Fibroblast of pulmonary artery (primary cell): ENCODE measurements at regions not wholly inside any gene's neighbourhood (a gene's known extent, or its start where the extent isn't known, plus 50 kb on each side); places are given as distances from the start of the nearest gene placed in this dataset.

Experiments
- DNase-seq: peaks from one replicate; pipeline ENCODE4 v3.0.0-alpha.2; 2010; ENCODE audit warnings: low read depth
- H3K4me3 ChIP-seq: replicated peaks from 2 replicates; pipeline ENCODE4 v1.5.1; 2011; ENCODE audit warnings: low read depth, mild to moderate bottlenecking, control low read depth, low read length, moderate library complexity
- TF ChIP-seq, protein P1 (sequence below): IDR thresholded peaks from 2 replicates; pipeline ENCODE4 v1.5.1; 2011; ENCODE audit warnings: mild to moderate bottlenecking, control low read depth, low read length, inconsistent platforms; ENCODE audit errors: missing control alignments

DNA sequence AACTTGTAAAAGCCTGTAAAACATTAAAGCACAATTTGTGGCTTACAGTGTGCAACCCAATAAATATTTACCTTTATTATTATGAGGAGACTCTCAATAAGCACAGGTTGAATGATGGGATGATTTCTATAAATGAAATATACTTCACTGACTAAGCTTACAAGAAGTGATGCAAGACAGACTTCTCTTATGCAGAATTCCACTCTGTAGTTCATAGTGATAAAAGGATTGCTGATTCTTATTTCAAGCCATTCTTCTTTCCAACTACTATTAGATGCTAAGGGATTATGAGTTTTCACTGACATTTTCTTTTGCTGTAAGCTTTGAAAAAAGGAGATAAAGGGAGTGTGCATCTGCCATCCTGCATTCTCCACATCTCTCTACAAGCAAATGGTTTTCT lies 149.0 kb upstream of the ARG1 start:
- TF ChIP-seq, protein P1, sequence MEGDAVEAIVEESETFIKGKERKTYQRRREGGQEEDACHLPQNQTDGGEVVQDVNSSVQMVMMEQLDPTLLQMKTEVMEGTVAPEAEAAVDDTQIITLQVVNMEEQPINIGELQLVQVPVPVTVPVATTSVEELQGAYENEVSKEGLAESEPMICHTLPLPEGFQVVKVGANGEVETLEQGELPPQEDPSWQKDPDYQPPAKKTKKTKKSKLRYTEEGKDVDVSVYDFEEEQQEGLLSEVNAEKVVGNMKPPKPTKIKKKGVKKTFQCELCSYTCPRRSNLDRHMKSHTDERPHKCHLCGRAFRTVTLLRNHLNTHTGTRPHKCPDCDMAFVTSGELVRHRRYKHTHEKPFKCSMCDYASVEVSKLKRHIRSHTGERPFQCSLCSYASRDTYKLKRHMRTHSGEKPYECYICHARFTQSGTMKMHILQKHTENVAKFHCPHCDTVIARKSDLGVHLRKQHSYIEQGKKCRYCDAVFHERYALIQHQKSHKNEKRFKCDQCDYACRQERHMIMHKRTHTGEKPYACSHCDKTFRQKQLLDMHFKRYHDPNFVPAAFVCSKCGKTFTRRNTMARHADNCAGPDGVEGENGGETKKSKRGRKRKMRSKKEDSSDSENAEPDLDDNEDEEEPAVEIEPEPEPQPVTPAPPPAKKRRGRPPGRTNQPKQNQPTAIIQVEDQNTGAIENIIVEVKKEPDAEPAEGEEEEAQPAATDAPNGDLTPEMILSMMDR, result no peak
- H3K4me3 ChIP-seq, result no peak overlapping the region
- no peak for DNase-seq

DNA sequence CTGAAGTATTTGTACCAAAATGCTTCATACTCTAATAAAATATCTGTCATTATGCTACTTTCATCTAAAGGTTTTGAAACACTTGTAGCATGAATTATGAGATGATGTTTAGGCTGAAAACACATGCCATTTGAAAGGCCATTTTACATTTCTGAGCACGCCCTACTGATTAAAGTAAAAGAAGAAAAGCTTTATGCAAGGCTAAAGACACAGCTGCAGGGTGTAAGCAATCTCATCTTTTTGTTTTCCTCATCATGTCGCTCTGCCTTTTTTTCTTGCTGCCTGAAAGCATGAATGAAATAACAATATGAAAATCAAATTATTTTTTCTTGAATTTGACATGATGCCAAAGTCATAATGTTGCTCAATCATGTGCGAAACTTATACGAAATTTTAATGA lies 148.6 kb upstream of the ARG1 start:
- no peak for DNase-seq
- H3K4me3 ChIP-seq, result no peak overlapping the region
- TF ChIP-seq, protein P1, result no peak

DNA sequence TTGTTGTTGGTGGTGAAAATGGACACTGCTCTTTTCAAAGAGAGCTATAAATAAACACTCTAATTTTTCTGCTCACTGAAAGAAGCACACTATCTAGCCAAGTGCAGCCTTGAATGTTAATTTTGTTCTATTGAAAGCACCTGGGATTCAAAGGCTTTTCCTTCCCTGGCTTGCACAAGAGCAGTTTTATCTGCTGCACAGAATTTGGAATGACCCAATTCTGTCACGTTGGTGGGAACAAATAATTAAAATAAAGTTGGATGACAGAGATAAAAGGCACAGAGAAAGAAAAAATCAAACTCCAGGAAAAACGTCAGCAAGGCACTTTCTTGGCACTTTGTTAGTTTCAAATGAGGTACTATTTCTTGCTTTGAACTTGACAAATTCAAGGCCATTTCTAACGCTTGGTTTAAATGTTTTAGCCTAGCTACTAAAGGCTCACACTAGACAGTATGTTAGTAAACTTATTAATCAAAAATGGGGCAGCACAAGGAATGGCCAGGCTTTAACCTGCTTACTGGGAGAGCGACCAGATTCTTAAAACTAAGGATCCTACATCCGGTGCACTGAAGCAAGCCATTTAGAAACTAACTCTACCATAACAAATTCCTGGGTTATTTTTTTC lies 145.5 kb upstream of the ARG1 start:
- H3K4me3 ChIP-seq, result no peak overlapping the region
- DNase-seq, result no peak
- TF ChIP-seq, protein P1, result no peak

DNA sequence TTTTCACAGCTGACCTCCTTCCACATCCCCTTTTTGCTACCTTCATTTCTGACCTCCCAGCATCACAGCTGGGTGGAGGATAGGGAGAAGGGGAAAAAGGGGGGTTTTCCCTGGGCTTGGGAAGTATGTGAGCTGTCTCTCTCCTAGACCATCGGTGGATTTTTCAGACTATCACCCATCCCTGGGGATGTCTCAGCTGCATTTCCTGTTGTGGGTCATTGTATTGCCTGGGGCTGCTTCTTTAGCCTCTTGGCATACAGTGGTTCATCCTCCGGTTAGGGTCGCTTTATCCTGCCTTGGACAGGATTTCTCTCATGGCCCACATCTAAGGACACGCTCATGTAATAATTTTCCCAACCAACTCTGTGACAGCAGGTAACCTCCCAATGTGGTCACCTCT lies 142.5 kb upstream of the ARG1 start:
- no peak overlapping the region for H3K4me3 ChIP-seq
- TF ChIP-seq, protein P1, result no peak
- DNase-seq, result no peak

DNA sequence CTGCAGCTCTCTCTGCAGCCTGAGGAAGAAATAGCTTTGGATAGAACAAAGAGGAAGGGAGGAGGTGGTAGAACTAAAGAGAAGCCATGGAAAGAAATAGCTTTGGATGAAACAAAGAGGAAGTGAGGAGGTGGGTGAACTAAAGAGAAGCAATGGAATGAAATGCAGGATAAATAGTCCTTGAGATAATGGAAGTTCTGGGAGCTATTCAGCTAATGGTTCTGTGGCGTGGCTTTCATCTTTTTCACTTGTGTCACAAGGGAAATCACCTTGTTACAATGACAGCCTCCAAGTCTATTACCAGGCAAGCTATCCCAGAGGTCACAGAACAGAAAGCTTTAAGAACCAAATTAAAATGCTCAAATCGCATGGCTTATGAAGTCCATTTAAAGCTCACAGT lies 141.3 kb upstream of the ARG1 start:
- H3K4me3 ChIP-seq, result no peak overlapping the region
- DNase-seq, result no peak
- TF ChIP-seq, protein P1, result no peak

DNA sequence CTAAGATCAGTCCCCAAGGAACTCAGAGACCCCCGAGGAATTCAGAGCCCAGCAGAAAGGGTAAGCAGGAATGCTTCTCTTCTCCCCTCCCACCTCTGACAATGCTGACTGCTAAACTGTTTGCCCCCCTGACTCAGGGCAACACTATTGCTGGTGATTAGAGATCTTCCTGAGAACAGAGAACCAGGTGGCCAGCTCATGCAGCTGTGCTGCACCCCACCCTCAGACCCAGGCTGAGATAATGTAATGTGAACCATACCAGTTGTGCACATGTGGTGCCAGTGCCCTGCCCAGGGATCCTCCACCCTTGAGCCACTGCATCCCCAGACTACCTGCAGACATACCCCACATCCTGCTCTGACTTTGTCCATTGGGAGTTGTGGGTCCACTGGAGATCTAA lies 139.1 kb upstream of the ARG1 start:
- TF ChIP-seq, protein P1, result no peak
- DNase-seq, result no peak
- no peak overlapping the region for H3K4me3 ChIP-seq

DNA sequence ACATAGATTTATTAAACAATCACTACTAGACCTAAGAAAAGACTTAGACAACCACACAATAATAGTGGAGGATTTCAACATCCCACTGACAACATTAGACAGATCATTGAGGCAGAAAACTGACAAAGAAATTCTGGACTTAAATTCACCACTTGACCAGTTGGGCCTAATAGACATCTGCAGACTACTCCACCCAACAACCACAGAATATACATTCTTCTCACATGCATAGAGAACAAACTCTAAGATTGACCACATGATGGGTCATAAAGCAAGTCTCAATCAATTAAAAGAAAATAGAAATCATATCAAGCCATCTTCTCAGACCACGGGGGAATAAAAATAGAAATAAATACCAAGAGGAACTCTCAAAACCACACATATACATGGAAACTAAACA lies 136.7 kb upstream of the ARG1 start:
- no peak for DNase-seq
- no peak overlapping the region for H3K4me3 ChIP-seq
- TF ChIP-seq, protein P1, result no peak
